ENCODE measurements at regions not wholly inside any gene's neighbourhood (a gene's known extent, or its start where the extent isn't known, plus 50 kb on each side); places are given as distances from the start of the nearest gene placed in this dataset.

DNA sequence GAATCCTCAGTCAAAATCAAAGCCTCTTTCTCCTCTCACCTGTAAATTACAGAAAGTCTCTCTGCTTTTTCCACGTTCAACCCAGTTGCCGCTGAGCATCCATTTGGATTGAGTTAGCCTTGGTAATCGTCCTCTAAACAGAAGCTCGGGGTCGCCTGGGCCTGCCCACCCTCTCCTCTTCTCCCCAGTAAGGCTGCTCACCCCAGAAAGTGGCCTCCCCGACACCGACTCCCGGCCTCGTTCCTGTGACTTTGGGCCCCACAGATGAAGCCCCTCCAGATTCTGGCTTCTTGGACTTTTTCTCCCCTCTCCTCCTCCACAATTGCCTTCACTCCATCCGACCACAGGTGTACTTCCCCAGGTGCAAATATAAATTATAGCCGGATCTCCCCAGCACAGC lies 1500.0 kb downstream of the BRD1 start:
- DNase-seq (ENCODE audit: low spot score): no peak

DNA sequence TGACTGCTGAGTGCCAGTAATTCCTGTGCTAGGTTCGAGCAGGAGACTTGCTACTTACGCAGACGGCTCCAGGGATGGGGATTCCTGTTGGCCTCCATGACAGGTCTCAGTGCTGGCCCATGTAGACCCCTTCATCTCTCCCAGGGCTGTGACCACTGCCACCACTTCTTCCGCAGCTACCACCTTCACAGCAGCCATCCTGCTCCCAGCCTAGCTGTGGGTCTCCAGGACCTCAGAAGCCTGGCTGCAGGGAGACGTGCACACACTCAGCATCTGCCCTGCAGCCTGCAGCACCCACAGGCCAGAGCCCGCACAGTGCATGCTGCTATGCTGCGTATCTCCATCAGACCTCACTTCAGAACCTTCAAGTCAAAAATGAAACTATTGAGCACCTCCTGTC lies 1503.9 kb downstream of the BRD1 start:
- DNase-seq (ENCODE audit: low spot score): no peak

DNA sequence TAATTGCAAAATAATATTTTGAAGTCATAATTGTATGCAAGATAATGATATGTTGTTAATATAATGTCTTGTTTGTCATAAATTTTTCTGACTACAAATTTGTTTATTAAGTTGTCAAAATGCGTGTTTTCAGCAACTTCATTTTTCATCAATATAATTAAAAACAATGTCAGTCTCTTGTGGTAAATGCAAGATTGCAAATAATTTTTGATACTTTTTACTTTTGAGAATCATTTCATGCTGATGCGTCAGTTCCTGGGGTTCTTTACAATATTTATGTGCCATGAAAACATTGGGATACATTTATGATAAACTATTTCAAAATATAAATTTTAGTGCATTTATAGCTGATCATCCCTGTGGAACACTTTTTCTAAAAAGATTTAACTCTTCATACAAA lies 1504.8 kb downstream of the BRD1 start:
- no peak for DNase-seq (ENCODE audit: low spot score)

DNA sequence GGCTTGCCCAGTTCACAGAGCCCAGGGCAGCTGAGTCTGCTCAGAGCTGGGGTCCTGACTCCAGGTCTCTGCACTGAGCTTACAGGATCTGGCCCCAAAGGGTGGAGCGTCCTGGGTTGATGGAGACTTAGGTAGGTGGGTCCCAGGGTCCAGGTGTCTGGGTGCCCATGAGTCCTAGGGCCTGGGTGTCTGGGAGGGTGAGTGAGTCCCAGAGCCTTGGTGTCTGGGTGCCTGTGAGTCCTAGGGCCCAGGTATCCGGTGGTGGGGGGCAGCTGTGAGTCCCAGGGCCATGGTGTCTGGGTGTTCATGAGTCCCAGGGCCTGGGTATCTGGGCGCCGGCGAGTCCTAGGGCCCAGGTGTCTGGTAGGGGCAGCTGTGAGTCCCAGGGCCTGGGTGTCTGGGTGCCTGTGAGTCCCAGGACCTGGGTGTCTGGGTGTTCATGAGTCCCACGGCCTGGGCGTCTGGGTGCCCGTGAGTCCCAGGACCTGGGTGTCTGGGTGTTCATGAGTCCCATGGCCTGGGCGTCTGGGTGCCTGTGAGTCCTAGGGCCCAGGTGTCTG lies 1505.6 kb downstream of the BRD1 start:
- DNase-seq (ENCODE audit: low spot score): no peak

DNA sequence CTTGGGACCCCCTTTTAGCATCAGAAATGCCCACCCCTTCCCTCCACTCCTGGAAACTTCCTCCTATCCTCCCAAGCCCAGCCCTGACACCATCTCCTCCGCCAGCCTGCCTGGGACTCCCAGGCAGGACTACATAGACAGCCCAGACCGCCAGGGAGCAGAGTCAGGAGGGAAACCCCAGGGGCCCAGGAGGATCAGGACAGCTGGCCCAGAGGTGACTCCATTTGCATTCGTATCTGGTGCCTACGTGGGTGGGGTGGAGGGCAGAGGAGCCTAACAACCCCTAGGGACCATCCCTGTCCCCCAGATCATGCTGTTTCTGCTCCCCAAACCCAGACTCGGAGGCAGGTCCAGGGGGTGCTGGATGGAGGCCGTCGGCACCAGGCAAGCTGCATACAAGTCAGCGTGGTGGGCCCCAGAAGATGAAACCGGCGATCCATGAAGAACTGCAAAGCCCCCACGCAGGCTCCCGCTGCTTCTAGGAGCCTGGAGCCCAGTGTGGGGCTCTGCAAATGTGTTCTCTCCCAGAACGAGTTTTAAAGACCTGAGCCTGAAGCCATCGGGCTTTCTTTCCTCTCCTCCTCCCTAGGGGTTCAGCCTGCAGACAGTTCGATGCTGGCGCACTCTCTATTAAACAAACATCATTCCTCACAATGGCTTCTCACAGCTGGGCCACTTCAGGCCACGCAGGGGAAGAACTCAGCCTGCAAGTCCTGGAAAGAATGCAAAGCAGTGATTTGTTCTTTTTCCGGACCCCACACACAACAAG lies 1506.8 kb downstream of the BRD1 start:
- no peak for DNase-seq (ENCODE audit: low spot score)

DNA sequence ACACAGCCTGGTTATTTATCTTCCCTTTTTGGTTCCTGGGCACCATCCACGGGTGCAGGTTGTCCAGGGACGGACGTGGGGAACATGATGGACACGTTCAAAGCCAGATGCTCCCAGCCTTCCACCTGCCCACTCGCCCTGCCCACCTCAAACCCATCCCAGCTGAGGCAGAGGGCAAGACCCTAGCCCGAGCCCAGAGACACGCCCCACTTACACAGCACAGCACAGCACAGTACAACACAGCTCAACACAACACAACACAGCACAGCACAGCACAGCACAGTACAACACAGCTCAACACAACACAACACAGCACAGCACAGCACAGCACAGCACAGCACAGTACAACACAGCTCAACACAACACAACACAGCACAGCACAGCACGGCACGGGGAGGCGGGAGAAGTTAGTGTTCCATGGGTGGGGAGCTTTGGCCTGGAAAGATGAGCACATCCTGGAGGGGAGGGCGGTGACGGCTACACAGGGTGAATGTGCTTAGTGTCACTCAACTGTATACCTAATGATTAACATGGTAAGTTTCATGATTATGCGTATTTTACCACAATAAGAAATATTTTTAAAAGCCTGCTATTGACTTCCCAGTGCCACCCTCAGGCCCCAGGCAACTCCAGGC lies 1507.5 kb downstream of the BRD1 start:
- DNase-seq (ENCODE audit: low spot score): no peak

DNA sequence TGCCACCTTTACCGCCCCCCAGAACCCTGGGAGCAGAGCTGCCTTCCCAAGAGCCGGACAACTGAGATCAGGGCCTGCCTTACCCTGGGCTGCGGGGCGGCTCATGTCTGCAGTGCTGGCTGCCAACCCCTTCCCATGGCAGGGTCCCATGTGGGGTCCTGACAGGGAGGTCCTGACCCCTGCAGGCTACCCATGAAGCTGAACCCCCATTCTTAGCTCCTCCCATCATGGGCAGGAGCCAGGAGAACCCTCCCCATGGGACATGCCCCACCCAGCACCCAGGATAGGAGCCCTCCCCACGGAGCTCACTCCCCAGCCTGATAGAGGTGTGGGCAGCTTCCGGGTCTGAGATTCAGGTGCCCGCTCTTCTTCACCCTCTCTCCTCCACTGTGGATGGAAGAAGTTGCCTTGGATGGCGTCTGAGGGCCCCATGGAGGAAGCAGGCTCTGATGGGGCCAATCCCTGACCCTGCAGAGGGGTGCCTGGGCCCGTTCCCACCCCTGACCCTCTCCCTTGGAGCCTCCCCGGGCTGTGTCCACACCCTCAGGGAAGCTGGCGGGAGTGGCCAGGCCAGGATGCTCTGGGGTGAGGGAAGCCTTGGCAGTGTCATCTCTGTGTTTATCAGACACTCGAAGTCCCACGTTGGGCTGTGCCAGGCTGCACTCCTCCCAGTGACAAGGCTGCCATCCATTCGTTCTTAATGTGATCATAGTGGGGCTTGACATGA lies 1508.2 kb downstream of the BRD1 start:
- DNase-seq (ENCODE audit: low spot score): no peak

DNA sequence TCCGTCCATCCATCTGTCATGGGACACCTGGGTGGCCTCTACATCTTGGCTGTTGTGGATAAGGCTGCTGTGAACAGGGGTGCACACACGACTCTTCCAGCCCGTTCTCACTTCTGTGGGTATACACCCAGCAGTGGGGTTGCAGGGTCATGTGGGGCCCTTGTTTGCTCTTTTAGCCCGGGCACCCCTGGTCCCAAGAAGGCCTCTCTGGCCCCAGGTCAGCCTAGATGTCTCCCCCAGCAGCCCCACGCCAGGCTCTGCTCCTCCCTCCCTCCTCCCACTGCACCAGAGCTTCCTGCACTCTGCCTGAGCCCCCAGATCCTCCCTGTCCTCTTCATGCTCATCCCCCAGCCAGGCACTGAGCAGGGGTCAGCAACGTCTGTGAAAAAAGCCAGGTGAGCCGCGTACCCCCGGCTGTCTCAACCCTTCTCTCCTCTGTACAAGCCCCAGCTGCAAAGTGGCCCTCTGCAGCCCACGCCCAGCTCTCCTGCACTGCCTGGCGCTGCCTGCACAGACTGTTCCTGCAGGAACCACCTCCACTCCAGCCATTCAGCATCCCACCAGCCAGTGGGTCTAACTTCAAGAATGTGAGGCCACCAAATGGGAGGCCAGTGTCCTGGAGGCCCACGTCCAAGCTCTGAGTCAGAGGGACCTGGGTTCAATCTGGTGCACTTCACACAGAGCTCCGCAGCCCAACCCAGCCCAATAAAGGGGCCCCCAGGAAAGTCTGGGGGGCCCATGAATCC lies 1508.9 kb downstream of the BRD1 start:
- DNase-seq (ENCODE audit: low spot score): no peak

DNA sequence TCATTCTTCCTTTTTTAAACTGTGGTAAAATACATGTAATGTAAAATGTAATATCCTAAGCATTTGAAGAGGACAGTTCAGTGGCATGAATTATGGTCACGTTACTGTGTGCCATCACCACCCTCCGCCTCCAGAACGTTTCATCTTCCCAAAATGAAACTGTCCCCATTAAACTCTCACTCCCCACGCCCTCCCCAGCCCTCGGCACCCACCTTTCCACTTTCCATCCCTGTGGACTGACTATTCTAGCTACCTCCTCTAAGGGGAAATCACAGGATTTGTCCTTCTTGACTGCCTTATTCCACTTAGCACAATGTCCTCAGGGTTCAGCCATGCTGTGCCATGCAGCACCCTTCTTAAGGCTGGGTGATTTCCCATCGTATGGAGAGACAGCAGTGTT lies 1509.5 kb downstream of the BRD1 start:
- DNase-seq (ENCODE audit: low spot score): no peak

DNA sequence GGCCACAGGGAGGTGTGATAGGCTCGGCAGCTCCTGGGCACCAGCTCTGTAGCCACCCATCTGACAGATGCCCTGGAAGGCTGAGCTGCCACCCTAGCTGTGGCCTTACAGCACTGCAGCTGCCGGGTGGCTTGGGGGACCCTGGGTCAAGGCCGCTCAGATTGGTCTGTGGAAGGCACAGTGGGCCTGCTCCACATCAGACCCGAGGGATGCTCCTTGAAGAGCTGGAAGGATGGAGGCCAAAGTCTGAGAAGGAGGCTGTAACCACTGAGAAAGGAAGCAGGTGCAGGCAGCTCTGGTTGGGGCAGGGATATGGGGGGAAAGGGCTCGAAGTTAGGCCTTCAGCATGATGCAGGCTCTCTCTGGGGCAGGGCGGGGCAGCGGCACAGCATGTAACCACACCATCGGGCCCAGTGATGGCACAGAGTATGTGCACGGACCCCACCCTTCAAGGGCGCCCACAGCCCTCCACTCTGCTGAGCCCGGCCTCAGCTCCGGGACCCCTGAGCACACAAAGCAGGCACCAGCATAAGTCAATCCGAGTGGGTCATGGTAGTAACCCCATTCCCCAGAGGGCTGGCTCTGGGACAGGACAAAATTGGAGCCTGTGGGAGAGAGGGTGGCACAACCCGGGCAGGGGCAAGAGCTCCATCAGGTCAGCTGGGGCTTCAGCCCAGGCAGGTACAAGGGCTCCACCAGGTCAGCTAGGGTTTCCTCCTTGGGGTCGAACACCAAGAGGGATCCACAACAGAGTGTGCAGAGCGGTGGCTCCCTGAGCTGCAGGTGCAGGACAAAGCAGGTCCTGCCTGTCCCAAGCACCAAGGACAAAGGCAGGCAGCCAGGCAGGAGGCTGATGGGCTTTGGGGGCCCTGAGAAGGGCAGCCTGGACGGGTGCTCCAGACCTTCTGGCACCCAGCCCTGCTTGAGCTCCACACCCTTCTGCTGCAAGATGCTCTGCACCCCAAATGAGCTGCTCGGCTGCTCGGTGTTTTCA lies 1511.1 kb downstream of the BRD1 start:
- DNase-seq (ENCODE audit: low spot score): no peak

DNA sequence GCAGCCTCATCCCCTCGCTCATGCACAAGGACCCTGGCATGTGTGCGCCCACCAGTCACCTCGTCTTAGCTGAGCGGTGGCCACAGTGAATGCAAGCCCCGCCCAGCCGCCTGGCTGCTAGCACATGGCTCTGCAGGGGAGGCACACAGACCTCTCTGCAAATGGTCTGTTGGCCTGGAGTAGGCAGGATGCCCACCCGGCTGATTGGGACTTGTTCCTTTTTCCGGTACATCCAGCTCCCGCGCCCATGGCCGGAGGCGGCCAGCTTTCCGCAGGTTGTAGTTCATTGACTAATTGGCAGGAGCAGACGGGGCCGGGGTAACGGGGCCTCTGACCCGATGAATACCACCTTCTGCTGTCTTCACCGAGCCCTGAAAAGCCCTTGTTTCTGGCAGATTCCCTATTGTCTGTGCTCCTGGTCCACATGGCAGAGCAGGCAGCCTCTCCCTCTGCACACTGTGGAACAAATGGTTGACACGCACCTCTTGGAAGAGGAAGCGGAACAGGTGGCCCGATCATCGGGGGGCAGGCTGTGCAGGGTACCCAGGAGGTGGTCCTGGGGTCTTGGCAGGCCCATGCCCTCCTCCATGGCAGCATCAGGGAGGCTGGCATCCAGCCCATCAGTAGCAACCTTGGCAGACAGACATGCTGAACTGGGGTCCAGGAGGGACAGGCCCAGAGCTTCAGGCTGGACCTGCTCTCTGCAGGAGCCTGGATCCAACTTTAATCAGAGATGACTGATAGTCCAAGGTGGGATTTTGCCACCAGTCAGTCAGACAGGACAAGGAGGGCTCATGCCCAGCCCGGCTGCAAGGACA lies 1512.0 kb downstream of the BRD1 start:
- no peak for DNase-seq (ENCODE audit: low spot score)

DNA sequence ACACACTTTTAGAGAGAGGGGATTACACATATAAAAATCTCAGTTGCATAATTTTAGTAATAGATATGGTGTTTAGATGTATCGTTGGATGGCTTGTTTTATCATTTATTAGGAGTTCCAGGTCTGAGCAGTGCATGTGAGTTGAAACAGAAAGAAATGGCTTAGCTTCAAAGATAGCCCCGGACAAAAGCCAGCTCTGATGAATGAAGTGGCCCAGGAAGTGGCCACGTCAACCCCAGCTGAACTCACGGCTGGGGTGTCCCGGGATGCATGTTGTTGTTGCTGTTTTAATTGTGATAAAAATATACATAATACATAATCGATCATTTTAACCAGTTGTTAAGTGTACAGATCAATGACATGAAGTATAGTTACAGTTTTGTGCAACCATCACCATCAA lies 1513.6 kb downstream of the BRD1 start:
- DNase-seq (ENCODE audit: low spot score): no peak

DNA sequence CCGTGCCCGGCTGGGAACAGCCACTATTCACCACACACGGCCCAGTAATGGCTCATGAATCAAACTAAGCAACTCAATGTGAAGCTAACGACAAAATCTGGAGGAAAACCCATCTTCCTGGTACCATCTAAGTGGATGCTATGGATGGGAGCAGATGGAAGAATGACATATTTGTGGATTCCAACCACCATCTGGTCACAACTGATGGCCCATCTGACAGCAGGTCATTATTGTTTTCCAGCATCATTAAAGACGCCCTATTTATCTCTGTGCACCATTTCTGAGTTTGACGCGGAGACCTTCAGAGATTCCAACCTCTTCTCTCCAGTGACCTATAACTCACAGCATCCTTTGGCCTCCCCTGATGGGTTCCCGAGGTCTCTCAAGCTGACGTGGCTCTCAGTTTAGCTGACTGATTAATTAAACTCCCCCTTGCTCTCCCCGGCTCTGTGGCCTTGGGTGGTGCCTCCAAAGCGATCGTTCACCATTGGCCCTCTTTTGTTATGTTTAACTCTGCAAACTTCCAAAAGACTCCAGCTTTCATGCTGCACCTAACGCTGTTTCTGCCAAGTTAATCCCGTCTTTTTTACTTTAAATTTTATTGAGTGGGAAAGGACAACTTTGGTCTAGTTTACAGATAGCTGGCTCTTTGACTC lies 1514.4 kb downstream of the BRD1 start:
- no peak for DNase-seq (ENCODE audit: low spot score)

DNA sequence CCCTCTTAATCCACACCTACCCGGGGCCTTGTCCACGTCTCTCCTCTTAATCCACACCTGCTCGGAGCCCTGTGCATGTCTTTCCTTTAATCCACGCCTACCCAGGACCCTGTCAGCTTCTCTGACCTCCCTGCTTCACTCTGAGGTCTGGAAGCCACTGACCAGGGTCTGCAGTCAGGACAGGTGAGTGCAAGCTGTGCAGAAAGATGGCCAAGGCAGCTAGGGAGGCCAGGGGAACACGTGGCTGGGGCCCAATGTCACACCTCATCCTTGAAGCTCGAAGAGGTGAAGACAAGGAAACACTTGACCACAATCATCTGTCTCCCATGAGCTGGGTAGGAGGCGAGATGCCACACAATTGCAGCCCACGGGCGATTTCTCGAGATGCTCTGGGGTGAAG lies 1516.9 kb downstream of the BRD1 start:
- DNase-seq (ENCODE audit: low spot score): no peak

DNA sequence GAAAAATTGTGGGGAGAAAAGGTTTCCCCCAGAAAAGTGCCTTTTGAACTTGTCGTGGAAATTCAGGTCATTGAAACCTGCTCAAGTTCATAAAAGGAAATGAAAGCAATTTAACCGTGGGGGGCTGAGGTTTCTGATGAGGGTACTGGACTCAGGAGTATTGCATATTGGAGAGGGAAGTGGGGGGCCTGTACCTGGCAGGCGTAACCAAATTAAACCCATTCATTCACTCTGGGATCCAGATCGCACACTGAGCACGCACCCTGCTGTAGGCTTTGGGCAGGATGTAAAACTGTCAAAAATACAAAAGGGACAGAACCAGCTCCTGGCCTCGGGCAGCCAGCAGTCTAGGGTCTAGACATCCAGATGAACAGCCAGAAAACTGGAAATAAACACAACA lies 1517.4 kb downstream of the BRD1 start:
- DNase-seq (ENCODE audit: low spot score): no peak

DNA sequence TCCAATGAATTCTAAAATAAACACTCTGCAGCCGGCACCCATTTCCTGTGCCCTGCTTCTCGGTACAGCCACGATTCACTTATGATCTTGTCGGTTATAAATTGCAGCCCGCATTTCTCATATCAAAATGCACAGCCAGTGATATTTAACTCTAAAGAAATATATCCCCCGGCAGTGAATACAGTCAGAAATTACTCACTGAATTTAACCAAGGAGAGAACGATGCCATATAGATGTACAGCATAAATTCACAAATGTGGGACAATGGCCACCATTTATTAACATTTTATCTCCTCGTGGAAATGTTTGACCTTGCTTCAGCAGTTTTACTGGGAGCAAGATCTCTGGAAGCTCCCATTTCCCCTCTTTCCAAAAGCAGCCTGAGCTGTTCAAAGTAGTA lies 1517.8 kb downstream of the BRD1 start:
- DNase-seq (ENCODE audit: low spot score): no peak

DNA sequence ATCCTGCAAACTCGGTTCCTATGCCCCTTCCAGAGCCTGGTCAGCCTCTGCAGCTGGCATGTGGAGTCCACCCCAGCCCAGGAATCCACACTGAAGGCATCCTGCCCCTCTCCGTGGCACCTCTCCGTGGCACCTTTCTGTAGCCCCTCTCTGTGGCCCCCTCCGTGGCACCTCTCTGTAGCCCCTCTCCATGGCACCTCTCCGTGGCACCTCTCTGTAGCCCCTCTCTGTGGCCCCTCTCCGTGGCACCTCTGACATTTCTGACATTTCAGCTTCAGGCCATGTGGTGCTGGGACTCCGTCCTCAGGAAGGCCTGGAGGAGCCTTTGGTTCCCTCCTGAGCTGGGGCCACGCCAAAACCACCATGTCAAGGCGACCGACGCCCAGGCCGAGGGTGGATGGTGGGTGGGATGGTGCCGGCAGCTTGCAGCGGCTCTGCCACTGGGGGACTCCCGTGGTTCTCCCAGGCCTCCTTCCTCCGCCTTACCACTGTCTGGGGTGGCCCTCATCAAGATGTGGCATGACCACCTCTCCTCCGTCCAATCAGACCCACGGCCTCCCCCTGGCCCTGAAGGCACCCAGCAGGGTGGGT lies 1518.5 kb downstream of the BRD1 start:
- no peak for DNase-seq (ENCODE audit: low spot score)

DNA sequence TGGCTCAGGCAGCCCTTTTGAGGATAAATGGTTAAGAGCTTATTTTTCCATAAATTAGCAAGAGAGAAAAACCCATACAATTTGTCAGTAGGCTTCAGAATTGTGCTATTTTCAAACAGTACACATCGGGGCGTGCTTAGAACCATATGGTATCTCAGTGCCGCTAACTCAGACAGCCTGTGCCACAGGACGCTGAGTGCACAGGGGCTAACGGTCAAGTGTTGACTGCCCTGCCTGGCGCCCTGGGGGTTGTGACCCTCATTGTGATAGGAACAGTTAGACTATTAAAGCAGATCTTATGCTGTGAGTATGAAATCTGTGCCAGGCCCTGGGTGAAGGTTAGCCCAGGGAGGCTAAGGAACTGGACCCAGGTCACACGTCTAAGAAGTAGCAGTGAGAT lies 1519.7 kb downstream of the BRD1 start:
- DNase-seq (ENCODE audit: low spot score): no peak

All from CD4-positive, alpha-beta T cell treated with Interleukin-2 at 100 ng/mL for 4 hours (primary cell).